DOHH2 (cell line): ENCODE measurements at regions not wholly inside any gene's neighbourhood (a gene's known extent, or its start where the extent isn't known, plus 50 kb on each side); places are given as distances from the start of the nearest gene placed in this dataset.

Source experiments
- H3F3A ChIP-seq: fragments of 200-600 bp; sonication (generic), shearing (Covaris generic); 2 replicates; pipeline ENCODE4 v1.6.0; 2016; ENCODE audit warnings: antibody characterized with exemption, mild to moderate bottlenecking; ENCODE audit not compliant: control insufficient read depth, insufficient read depth
- H3K27ac ChIP-seq: fragments of 200-600 bp; sonication (generic); 2 replicates; pipeline ENCODE4 v1.5.1; 2014; ENCODE audit warnings: low read depth, mild to moderate bottlenecking, low read length, moderate library complexity
- H3K27me3 ChIP-seq: fragments of 200-600 bp; sonication (generic); 2 replicates; pipeline ENCODE4 v1.6.1; 2014; ENCODE audit warnings: mild to moderate bottlenecking, low read length, mixed read lengths; ENCODE audit not compliant: control insufficient read depth
- H3K36me3 ChIP-seq: fragments of 200-600 bp; sonication (generic); 2 replicates; pipeline ENCODE4 v1.6.1; 2014; ENCODE audit warnings: mild to moderate bottlenecking, low read length, moderate library complexity, mixed read lengths; ENCODE audit not compliant: control insufficient read depth
- H3K4me1 ChIP-seq: fragments of 200-600 bp; sonication (generic); 2 replicates; pipeline ENCODE4 v1.6.1; 2014; ENCODE audit warnings: mild to moderate bottlenecking, low read length, mixed read lengths; ENCODE audit not compliant: control insufficient read depth
- H3K4me2 ChIP-seq: fragments of 200-600 bp; sonication (generic); 2 replicates; pipeline ENCODE4 v1.6.0; 2014; ENCODE audit warnings: mild to moderate bottlenecking, low read length, moderate library complexity
- H3K4me3 ChIP-seq: fragments of 200-600 bp; sonication (generic); 2 replicates; pipeline ENCODE4 v1.5.1; 2014; ENCODE audit warnings: mild to moderate bottlenecking, low read length, mixed read lengths
- H3K79me2 ChIP-seq: fragments of 200-600 bp; sonication (generic); 2 replicates; pipeline ENCODE4 v1.6.1; 2014; ENCODE audit warnings: mild to moderate bottlenecking, low read length, mixed read lengths; ENCODE audit not compliant: control insufficient read depth
- H3K9me2 ChIP-seq: fragments of 200-600 bp; sonication (generic); replicated peaks from 2 replicates; pipeline ENCODE4 v1.6.1; 2014; ENCODE audit warnings: mild to moderate bottlenecking, low read length, mixed read lengths; ENCODE audit not compliant: control insufficient read depth
- H3K9me3 ChIP-seq: fragments of 200-600 bp; sonication (generic); 2 replicates; pipeline ENCODE4 v1.6.1; 2014; ENCODE audit warnings: antibody characterized with exemption, low read length, mixed read lengths; ENCODE audit not compliant: control insufficient read depth, insufficient read depth
- H4K20me1 ChIP-seq: fragments of 200-600 bp; sonication (generic); 2 replicates; pipeline ENCODE4 v1.6.0; 2014; ENCODE audit warnings: low read depth, mild to moderate bottlenecking, antibody characterized with exemption, low read length, moderate library complexity; ENCODE audit not compliant: control insufficient read depth, insufficient read depth
- CTCF ChIP-seq: fragments of 200-600 bp; sonication (generic); IDR thresholded peaks from one replicate; pipeline ENCODE4 v1.5.1; 2014; ENCODE audit warnings: antibody characterized with exemption, mild to moderate bottlenecking, low read depth, low read length; ENCODE audit not compliant: poor library complexity, severe bottlenecking
- EZH2phosphoT487 ChIP-seq: fragments of 200-600 bp; sonication (generic); IDR thresholded peaks from 2 replicates; pipeline ENCODE4 v1.6.1; 2017; ENCODE audit warnings: borderline replicate concordance, mild to moderate bottlenecking, antibody characterized with exemption, low read length, moderate library complexity, mixed read lengths

GRCh38 chr14:97367278-97367677 lies 570.1 kb downstream of the VRK1 start:
- TF ChIP-seq CTCF, result no peak
- TF ChIP-seq EZH2phosphoT487, result no peak
- Histone ChIP-seq H3K36me3 (no peaks in the 10 kb centered on the region), H3K27ac (no peak overlapping the region), H3K9me2 (no peaks in the 10 kb centered on the region), H3K4me2 (no peak overlapping the region), H3F3A (no peaks in the 10 kb centered on the region), H3K79me2 (no peaks in the 10 kb centered on the region), H3K27me3 (no peaks in the 10 kb centered on the region), H3K4me3 (no peak overlapping the region), H3K9me3 (no peaks in the 10 kb centered on the region), H3K4me1 (no peaks in the 10 kb centered on the region), H4K20me1 (no peaks in the 10 kb centered on the region)

DNA sequence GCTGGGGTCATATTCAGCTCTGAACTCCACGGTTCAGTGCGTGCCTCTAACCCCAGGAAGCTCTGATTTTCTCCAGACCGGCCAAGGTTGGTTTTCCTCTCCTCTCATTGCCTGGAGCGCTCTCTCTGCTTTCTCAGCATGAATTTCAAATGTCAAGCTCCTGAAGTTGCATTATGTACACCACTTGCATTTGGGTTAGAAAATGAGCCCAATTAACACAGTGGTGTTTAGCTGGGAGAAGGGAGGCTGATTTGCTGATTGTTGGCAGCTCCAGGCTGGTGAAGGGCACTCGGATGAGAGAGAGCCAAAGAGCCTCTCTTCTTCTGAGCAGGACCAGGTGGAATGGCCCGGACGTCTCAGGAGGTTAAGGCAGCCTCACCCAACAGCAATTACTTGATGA lies 570.9 kb downstream of the VRK1 start:
- Histone ChIP-seq H3K4me3 (no peak overlapping the region), H3F3A (no peaks in the 10 kb centered on the region), H3K4me2 (no peak overlapping the region), H3K36me3 (no peaks in the 10 kb centered on the region), H3K4me1 (no peaks in the 10 kb centered on the region), H3K79me2 (no peaks in the 10 kb centered on the region), H4K20me1 (no peaks in the 10 kb centered on the region), H3K9me2 (no peaks in the 10 kb centered on the region), H3K9me3 (no peaks in the 10 kb centered on the region), H3K27ac (no peak overlapping the region), H3K27me3 (no peaks in the 10 kb centered on the region)
- no peak for TF ChIP-seq CTCF
- TF ChIP-seq EZH2phosphoT487, result no peak

- Histone ChIP-seq H3K27me3 (no peaks in the 10 kb centered on the region), H3F3A (no peaks in the 10 kb centered on the region), H3K36me3 (no peaks in the 10 kb centered on the region), H3K9me2 (no peaks in the 10 kb centered on the region), H3K79me2 (no peaks in the 10 kb centered on the region), H3K27ac (no peak overlapping the region), H3K4me1 (no peaks in the 10 kb centered on the region), H3K4me3 (no peak overlapping the region), H3K4me2 (no peak overlapping the region), H4K20me1 (no peaks in the 10 kb centered on the region), H3K9me3 (no peaks in the 10 kb centered on the region)
- TF ChIP-seq EZH2phosphoT487 (no peak), CTCF (no peak)
Observed at GRCh38 chr14:97368900-97369564, 571.9 kb downstream of the VRK1 start.
